GM18870 (cell line): ENCODE measurements at regions not wholly inside any gene's neighbourhood (a gene's known extent, or its start where the extent isn't known, plus 50 kb on each side); places are given as distances from the start of the nearest gene placed in this dataset.

Experiments
- ATAC-seq: cut with Tn5 transposase; IDR thresholded peaks from one replicate; pipeline ENCODE4 v1.9.1; 2021; ENCODE audit warnings: moderate library complexity; ENCODE audit not compliant: unreplicated experiment

DNA sequence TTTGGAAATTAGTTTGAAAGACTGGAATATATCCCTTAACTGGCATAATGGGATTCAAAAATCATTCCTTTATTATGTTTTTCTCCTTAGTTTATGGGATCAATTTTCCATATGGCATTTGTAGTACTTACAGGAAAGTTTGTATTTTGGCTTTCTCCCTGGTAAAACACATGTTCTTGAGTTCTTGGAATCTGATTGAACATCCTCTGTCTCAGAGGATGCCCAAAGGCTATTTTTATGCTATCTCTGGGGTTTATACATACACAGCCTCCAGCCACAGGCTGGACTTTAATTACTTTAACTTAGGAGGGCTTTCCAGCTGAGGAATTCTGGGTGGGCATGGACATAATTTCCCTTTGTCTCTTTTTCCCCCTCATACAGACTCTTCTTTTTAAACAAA, 236.4 kb downstream of the HGF start:
- ATAC-seq = no peak

DNA sequence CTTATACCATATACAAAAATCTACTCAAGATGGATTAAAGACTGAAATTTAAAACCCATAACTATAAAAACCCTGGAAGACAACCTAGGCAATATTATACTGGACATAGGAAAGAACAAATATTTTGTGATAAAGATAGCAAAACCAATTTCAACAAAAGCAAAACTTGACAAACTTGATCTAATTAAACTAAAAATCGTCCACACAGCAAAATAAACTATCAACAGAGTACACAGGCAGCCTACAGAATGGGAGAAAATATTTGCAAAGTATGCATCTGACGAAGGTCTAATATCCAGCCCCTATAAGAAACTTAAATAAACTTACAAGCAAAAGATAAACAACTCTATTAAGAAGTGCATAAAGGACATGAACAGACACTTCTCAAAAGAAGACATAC, 240.1 kb downstream of the HGF start:
- ATAC-seq = no peak

DNA sequence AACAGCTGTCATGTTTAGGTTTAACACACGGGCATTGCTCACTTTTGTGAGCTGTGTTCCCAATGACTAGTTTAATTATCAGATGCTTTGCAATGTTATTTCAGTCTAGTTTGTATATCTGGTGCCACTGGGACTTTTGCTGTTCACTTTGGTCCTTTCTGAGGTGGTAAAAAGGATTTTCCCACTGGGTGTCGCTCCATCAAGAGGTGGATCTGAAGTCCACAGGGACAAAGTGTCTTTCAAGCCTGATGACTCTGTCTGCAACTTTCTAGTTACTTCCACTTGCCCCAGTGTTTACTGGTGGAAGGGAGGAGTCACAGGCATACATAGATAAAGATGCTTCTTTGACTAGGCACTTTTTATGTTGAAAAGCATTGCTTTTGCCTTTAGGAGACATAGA, 242.2 kb downstream of the HGF start:
- ATAC-seq = no peak

DNA sequence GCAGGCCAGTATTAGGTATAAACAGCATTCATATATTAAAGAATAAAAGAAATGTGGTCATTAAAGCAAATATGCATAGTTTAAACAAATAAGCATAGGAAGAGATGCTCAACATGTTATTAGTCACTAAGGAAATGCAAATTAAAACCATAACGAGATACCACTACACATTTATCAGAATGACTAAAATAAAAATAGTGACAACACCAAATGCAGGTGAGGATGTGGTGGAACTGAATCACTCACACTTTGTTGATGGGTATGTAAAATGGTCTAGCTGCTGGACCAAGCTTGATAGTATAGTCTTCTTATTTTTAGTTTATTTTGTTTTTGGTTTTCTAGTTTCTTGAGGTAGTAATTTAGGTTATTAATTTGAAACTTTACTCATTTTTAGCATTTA, 242.9 kb downstream of the HGF start:
- ATAC-seq = no peak

DNA sequence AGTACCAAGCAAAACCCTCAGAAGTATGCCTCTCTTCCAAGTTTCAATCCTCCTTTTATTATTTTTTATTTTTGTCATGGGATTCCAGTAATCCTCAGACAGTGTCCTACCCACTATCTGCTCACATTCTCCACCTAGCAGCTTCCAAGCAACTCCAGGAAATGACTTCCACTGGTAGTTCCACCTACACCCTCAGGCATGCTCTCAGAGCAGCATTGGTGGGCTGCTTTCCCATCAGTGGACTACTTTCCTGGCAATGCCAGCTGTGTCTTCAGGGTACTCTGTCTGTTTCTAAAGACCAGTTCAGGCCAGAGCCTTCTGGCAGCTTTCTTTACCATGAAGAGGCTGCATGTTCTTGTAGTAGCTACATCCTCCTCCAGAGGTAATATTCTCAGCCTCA, 244.0 kb downstream of the HGF start:
- ATAC-seq = no peak

DNA sequence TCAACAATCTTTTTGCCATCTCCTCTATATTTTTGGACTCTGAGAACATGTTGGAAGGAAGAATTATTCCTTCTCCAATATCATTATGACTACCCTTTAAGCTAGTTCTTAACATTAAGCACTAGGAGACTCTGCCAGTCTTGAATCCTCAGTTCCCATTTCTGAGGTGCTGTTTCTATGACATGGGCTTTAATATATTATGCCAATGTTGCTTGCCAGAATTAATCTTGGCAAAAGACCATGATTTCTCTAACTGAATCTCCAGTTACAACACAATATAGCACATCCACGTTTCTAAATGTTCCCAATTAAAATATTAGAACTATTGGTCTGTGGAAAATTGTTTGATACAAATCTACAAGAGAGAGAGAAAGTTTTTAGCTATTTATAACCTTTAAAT, 250.0 kb downstream of the HGF start:
- ATAC-seq = no peak

DNA sequence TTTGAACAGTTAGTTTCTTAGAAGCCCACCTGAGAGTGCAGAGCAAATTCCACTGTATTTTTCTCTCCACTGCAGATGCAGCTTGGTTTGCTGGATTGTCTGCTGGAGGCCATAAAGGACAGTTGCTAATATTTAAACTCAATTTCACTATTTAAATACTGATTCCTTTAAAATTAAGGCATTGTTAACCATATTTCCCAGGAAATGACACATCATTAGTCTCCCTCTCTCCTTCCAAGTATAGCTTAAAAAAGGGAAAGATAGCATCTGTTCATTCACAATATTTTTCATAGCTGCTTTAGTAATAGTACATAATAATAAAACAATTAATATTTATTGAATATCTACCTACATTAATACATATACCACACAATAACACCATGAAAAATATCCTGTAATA, 252.9 kb downstream of the HGF start:
- no peak for ATAC-seq

DNA sequence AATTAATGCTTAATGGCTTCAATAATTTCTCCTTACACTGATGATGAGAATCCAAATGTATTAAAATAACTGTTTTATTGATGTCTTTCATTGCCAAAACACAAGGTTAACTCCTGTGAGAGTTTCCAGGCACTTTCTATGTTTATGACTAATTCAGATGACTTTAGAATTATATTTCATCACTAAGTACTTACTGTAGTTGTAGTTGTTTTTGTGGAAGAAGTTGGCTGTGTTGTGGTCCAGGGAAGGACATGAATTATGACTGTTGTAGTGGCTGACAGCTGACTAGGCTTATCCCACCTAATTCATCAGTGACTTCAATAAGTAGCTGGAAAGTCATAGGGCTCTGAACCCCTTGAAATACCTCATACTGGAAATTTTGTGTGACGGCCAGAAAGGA, 254.8 kb downstream of the HGF start:
- ATAC-seq = no peak

DNA sequence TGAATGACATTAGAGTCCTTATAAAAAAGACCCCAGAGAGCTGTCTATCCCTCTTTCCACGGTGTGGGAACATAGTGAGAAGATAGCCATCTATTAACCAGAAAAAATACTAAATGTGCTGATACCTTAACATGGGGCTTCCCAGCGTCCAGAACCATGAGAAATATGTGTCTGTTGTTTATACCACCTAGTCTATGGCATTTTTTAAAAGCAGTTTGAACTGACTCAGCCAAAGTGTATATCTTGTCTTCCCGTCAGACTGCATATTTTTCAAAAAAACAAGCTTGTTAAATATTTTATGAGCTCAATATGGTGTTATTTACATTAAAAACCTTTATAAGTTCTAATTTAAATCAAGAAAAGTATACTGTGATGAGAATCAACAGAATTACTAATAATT, 255.3 kb downstream of the HGF start:
- ATAC-seq = no peak

DNA sequence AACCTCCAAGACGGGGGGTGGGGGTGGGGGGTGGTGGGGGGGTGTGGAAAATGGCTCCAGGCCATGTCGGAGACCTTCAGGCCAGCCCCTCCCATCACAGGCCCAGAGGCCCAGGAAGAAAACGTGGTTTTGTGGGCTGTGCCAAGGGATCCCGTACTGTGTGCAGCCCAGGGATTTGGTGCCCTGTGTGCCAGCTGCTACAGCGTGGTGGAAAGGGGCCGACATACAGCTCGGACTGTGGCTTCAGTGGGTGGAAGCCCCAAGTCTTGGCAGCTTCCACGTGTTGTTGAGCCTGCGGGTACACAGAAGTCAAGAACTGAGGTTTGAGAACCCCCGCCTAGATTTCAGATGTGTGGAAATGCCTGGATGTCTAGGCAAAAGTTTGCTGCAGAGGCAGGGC, 259.7 kb downstream of the HGF start:
- ATAC-seq = no peak

DNA sequence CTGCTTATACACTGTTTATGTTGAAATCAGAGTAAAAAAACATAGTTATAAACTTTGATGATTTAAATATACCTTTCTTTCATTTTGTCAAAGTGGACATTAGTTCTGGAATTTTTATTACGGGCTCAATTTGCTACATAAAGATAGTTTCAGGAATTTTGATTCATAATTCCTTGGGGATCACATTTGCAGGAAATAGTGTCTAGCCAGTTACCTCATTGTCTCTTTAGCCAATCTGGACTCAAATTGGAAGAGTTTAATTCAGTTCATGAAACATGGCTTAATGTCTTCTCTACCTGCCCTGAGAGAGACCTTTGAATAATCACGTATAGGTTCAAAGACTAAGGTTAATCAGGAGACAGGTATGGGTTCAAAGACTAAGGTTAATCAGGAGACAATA, 262.6 kb downstream of the HGF start:
- no peak for ATAC-seq

DNA sequence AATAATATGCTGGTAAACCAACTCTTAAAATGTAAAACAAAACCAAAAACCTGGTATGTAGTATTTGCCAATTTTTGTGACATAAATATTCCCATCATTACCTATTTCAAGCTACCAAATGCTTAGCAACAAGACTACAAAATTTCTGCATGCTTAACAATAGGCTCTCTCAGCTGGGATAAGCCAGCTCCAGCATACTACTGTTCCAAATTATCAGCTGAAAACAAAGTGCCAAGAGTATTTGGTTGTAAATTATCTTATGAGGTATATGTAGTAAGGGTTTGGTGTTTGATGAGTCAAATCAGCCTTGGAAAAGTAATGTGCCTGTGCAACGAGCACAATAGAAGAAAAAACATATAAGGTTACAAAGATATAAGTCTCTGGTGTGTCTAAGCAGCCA, 263.2 kb downstream of the HGF start:
- no peak for ATAC-seq

DNA sequence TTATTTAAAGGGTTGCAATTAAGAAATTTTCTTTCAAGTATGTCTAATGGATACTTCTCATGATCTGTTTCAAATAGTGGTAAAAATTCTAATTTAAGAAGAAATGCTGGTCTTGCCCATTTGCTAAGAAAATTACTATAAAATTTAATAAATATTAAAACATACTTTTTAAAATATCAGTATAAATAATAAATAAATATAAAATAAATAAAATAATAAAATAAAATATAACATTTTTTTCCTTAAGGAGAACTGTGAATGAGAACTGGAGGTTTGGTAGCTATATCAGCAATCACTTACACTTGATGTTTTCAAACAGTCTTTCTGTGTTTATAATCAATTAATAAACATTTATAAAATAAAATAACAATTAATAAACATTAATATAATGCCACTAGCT, 266.1 kb downstream of the HGF start:
- no peak for ATAC-seq

DNA sequence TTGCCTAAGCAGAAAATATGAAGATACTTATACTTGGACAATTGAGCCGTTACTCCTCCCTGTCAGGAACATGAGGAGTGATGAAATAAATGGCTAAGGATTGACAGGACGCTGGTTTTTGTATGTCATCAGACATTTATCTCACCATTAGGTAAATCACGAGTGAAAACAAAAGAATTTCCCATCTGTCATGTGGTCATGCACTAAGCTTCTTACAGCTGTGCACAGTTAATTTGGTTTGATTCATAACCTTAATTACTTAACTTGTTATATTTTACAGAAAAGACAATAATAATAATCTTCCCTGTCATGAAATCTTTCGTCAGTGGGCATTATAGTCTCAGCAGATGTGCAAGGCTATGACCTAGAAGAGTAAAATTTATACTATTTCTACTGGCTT, 266.5 kb downstream of the HGF start:
- ATAC-seq = no peak

DNA sequence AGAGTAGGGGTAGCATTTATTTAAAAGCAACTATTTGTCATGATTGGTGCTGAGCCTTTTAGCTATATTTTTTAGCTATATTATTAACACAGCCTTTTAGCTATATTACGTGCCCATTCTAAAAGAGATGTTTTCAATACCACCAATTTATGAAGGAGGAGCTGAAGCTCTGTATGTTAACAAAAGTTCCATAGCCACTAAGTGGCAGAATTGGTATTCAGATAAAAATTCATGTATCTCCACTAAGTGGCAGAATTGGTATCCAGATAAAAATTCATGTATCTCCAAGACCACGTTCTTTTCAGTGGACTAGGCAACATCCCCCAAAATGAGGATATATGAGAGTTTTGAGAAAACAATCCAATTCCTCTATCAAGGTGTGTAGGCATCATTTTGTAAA, 268.6 kb downstream of the HGF start:
- no peak for ATAC-seq

DNA sequence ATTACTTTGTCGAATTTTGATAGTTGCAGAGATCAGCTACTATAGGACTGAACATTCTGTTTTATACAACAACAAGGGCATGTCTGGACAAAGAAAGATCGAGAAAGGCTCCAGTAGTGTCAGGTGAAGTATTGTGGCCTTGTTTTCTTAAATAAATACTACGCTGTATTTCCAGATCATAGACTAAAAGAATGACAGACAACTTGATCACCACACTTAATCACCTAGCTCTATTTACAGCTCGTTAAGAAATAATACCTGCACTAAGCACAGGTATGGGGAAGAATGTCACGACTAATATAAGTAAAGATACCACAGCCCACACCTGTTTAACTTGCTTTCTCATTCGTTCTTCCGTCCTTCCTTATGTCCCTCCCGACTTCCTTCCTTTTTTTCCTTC, 269.2 kb downstream of the HGF start:
- ATAC-seq = no peak

DNA sequence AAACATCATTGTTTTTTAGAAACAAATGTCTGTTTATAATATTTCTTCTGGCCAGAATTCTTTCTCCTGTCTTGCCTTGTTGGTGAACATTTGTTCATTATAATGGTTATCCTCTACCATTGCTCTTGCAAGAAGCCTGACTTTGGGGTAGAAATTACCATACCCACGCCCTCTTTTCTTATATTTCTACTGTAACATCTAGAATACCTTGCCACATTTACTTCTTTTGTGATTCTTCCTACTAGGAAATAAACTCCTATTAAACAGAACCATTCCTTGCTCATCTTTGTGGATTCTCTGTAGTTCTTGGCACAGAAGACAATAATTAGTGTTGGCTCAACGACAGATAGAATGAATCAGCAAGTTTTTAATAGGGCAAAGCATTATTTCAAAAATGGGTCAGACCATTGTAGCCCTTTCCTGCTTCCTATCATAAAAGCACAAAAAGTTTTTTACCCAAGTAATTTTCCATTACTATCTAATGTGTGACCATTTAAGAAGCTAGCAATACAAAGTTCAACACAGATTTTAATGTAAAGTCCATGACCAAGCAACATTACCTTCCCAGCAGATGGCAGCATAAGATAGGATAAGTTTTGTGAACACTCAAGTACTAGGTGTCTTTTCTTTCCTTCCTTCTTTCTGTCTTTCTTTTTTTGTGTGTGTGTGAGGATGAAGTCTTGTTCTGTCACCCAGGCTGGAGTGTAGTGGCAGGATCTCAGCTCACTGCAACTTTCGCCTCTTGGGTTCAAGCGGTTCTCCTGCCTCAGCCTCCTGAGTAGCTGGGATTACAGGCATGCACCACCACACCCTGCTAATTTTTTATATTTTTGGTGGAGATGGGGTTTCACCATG, 270.4 kb downstream of the HGF start:
- ATAC-seq = peak; percentile 81

DNA sequence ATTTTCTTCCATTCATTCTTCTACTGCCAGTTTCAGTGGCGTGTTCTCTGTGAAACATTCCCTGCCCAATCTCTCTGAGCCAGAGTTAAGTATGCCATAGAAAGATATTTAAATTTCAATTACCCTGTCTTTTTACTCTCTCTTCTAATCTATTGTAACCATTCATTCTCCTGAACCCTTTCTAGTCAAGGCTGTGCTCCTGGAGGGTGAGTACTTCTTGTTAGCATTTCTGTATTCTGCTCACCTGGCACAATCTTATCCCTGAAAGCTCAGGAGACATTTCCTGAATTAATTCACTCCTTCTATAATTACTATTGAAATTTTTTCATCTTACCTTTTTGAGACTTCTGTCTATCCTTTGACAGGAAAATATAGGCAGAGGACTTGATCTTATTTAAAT, 271.7 kb downstream of the HGF start:
- no peak for ATAC-seq

DNA sequence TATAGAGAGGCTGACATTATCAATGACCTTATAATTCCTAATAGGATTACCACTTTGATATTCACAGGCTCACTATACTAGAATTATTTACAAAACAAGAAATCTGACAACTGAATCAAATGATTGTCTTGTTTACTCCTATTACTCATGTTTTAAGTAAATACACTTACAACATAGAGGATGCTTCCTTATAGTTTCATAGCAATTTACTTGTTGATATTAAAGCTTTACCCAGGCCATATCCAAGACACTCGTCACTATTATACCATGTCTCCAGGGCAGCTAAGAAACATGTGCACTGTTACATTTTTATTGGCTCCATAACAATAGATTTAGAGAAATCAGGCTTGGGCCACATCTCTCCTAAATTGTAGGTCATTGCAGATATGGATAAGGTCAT, 276.9 kb downstream of the HGF start:
- no peak for ATAC-seq

DNA sequence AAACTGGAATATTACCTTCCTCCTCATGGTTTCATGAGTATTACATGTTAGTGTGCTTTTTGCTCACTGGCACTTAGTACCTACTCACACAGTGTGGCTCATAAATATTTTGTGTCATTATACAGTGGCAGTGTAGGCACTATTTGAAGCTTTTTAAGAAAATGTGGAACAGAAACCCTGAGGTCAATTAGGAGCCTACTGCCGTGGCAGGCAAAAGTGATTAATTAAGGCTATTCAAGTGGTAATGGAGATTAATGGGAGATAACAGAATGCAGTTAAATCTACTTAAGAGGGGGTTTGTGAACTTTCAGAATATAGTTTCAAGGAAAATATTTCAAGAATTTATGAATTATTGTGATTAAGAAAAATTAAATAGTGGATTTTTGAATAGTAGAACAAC, 277.6 kb downstream of the HGF start:
- no peak for ATAC-seq

DNA sequence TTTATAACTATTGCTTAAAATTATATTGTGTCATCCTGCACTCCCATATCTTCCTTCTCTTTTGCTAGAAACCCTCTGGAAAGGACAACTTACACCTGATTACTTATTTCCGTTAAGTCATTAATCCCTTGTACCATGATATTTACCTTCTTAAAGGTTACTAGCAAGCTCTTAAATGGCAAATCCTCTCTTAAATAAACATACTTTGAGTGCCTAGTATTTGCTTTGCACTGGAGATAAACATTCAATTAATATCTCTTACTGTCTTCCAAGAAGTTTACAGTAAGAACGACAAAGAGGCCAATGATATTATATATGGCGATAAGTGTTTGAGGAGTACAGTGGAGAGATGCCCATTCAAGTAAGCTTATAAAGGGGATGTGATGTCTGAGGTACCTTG, 278.3 kb downstream of the HGF start:
- no peak for ATAC-seq

DNA sequence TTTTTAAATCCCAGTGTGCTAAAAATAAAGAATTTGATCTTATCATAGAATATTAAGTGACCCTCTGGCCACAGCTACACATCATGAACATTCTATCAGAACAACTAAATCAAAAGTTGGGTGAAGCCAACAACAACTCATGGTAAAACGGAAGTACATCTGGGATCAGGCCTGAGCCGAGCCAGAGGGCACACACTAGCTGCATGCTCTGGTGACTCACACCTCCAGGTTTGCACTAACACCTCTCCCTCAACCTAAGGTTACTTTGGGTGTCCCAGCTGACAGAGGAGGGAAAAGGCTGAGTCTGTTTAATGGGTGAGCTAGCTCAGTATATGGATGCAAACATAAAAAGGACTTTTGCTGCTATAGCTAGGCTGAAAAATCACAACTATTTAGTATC, 281.6 kb downstream of the HGF start:
- ATAC-seq = no peak

DNA sequence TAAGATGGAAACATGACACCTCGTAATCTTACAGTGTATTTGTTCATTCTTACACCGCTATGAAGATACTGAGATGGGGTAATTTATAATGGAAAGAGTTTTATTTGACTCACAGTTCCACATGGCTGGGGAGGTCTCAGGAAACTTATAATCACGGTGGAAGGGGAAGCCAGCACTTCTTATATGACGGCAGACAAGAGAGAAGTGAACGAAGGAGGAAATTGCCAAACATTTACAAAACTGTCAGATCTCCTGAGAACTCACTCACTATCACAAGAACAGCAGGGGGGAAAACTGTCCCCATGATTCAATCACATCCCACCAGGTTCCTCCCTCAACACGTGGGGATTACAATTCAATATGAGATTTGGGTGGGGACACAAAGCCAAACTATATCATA, 282.3 kb downstream of the HGF start:
- no peak for ATAC-seq
